ENCODE measurements at regions not wholly inside any gene's neighbourhood (a gene's known extent, or its start where the extent isn't known, plus 50 kb on each side); places are given as distances from the start of the nearest gene placed in this dataset.

- H3K27me3 Mint-ChIP-seq: no peaks in the 10 kb centered on the region
- H3K4me3 Mint-ChIP-seq: no peak overlapping the region
- peaks cover 5% of the 10 kb centered on the region for H3K9me3 Mint-ChIP-seq
- no peaks in the 10 kb centered on the region for H3K4me1 Mint-ChIP-seq (ENCODE audit: low read depth)
- no peaks in the 10 kb centered on the region for H3K36me3 Mint-ChIP-seq (ENCODE audit: low read depth)
- no peak overlapping the region for H3K27ac Mint-ChIP-seq
- no peak for DNase-seq
Measured at GRCh38 chr14:30204431-30204980, 276.9 kb upstream of the PRKD1 start.

- H3K27me3 Mint-ChIP-seq: no peaks in the 10 kb centered on the region
- no peak for DNase-seq
- no peaks in the 10 kb centered on the region for H3K36me3 Mint-ChIP-seq (ENCODE audit: low read depth)
- no peak overlapping the region for H3K4me3 Mint-ChIP-seq
- H3K4me1 Mint-ChIP-seq (ENCODE audit: low read depth): no peaks in the 10 kb centered on the region
- no peak overlapping the region for H3K27ac Mint-ChIP-seq
- H3K9me3 Mint-ChIP-seq: peaks cover 5% of the 10 kb centered on the region
Measured at GRCh38 chr14:30209136-30209535, 281.5 kb upstream of the PRKD1 start.

GRCh38 chr14:30210630-30211029, 283.0 kb upstream of the PRKD1 start:
- Mint-ChIP-seq H3K4me3 (no peak overlapping the region), H3K27me3 (no peaks in the 10 kb centered on the region), H3K9me3 (peaks cover 2% of the 10 kb centered on the region), H3K36me3 (ENCODE audit: low read depth) (no peaks in the 10 kb centered on the region), H3K4me1 (ENCODE audit: low read depth) (no peaks in the 10 kb centered on the region), H3K27ac (no peak overlapping the region)
- DNase-seq: no peak

GRCh38 chr14:30211326-30211725, 283.7 kb upstream of the PRKD1 start:
- no peak overlapping the region for H3K27ac Mint-ChIP-seq
- H3K27me3 Mint-ChIP-seq: no peaks in the 10 kb centered on the region
- no peaks in the 10 kb centered on the region for H3K36me3 Mint-ChIP-seq (ENCODE audit: low read depth)
- peaks cover 2% of the 10 kb centered on the region for H3K9me3 Mint-ChIP-seq
- no peaks in the 10 kb centered on the region for H3K4me1 Mint-ChIP-seq (ENCODE audit: low read depth)
- no peak for DNase-seq
- H3K4me3 Mint-ChIP-seq: no peak overlapping the region

- H3K4me1 Mint-ChIP-seq (ENCODE audit: low read depth): no peaks in the 10 kb centered on the region
- no peaks in the 10 kb centered on the region for H3K36me3 Mint-ChIP-seq (ENCODE audit: low read depth)
- no peak overlapping the region for H3K4me3 Mint-ChIP-seq
- H3K9me3 Mint-ChIP-seq: no peaks in the 10 kb centered on the region
- H3K27me3 Mint-ChIP-seq: no peaks in the 10 kb centered on the region
- no peak for DNase-seq
- no peak overlapping the region for H3K27ac Mint-ChIP-seq
Measured at GRCh38 chr14:30214014-30214413, 286.4 kb upstream of the PRKD1 start.

GRCh38 chr14:30214461-30215090, 286.9 kb upstream of the PRKD1 start:
- Mint-ChIP-seq H3K4me3 (no peak overlapping the region), H3K27me3 (no peaks in the 10 kb centered on the region), H3K27ac (no peak overlapping the region), H3K4me1 (ENCODE audit: low read depth) (no peaks in the 10 kb centered on the region), H3K36me3 (ENCODE audit: low read depth) (no peaks in the 10 kb centered on the region), H3K9me3 (no peaks in the 10 kb centered on the region)
- DNase-seq: no peak

- Mint-ChIP-seq H3K4me3 (no peak overlapping the region), H3K4me1 (ENCODE audit: low read depth) (no peaks in the 10 kb centered on the region), H3K27me3 (no peaks in the 10 kb centered on the region), H3K27ac (no peak overlapping the region), H3K36me3 (ENCODE audit: low read depth) (no peaks in the 10 kb centered on the region), H3K9me3 (no peaks in the 10 kb centered on the region)
- no peak for DNase-seq
Measured at GRCh38 chr14:30218907-30219306, 291.3 kb upstream of the PRKD1 start.

GRCh38 chr14:30221546-30221945, 293.9 kb upstream of the PRKD1 start:
- H3K36me3 Mint-ChIP-seq (ENCODE audit: low read depth): no peaks in the 10 kb centered on the region
- DNase-seq: no peak
- no peaks in the 10 kb centered on the region for H3K9me3 Mint-ChIP-seq
- no peaks in the 10 kb centered on the region for H3K4me1 Mint-ChIP-seq (ENCODE audit: low read depth)
- H3K27ac Mint-ChIP-seq: no peak overlapping the region
- no peak overlapping the region for H3K4me3 Mint-ChIP-seq
- H3K27me3 Mint-ChIP-seq: no peaks in the 10 kb centered on the region

- H3K27me3 Mint-ChIP-seq: no peaks in the 10 kb centered on the region
- no peaks in the 10 kb centered on the region for H3K9me3 Mint-ChIP-seq
- no peak overlapping the region for H3K4me3 Mint-ChIP-seq
- H3K27ac Mint-ChIP-seq: no peak overlapping the region
- DNase-seq: no peak
- H3K36me3 Mint-ChIP-seq (ENCODE audit: low read depth): no peaks in the 10 kb centered on the region
- H3K4me1 Mint-ChIP-seq (ENCODE audit: low read depth): no peaks in the 10 kb centered on the region
Measured at GRCh38 chr14:30223385-30223785, 295.7 kb upstream of the PRKD1 start.

- H3K27me3 Mint-ChIP-seq: no peaks in the 10 kb centered on the region
- H3K9me3 Mint-ChIP-seq: no peaks in the 10 kb centered on the region
- no peak overlapping the region for H3K4me3 Mint-ChIP-seq
- no peak for DNase-seq
- H3K36me3 Mint-ChIP-seq (ENCODE audit: low read depth): no peaks in the 10 kb centered on the region
- no peak overlapping the region for H3K27ac Mint-ChIP-seq
- no peaks in the 10 kb centered on the region for H3K4me1 Mint-ChIP-seq (ENCODE audit: low read depth)
Measured at GRCh38 chr14:30223966-30224365, 296.3 kb upstream of the PRKD1 start.

GRCh38 chr14:30225176-30225575, 297.5 kb upstream of the PRKD1 start:
- Mint-ChIP-seq H3K27ac (no peak overlapping the region), H3K4me1 (ENCODE audit: low read depth) (no peaks in the 10 kb centered on the region)
- DNase-seq: no peak

GRCh38 chr14:30227436-30227835, 299.8 kb upstream of the PRKD1 start:
- Mint-ChIP-seq H3K4me3 (no peak overlapping the region), H3K27ac (no peak overlapping the region), H3K36me3 (ENCODE audit: low read depth) (no peaks in the 10 kb centered on the region), H3K4me1 (ENCODE audit: low read depth) (no peaks in the 10 kb centered on the region), H3K9me3 (no peaks in the 10 kb centered on the region), H3K27me3 (no peaks in the 10 kb centered on the region)
- no peak for DNase-seq

More at GRCh38 chr14:30225176-30225575, 297.5 kb upstream of the PRKD1 start:
- Mint-ChIP-seq H3K36me3 (ENCODE audit: low read depth) (no peaks in the 10 kb centered on the region), H3K27me3 (no peaks in the 10 kb centered on the region), H3K9me3 (no peaks in the 10 kb centered on the region), H3K4me3 (no peak overlapping the region)

GRCh38 chr14:30227876-30228275, 300.2 kb upstream of the PRKD1 start:
- no peak for DNase-seq
- H3K4me3 Mint-ChIP-seq: no peak overlapping the region
- H3K27me3 Mint-ChIP-seq: no peaks in the 10 kb centered on the region
- H3K36me3 Mint-ChIP-seq (ENCODE audit: low read depth): no peaks in the 10 kb centered on the region
- H3K4me1 Mint-ChIP-seq (ENCODE audit: low read depth): no peaks in the 10 kb centered on the region
- H3K9me3 Mint-ChIP-seq: no peaks in the 10 kb centered on the region
- no peak overlapping the region for H3K27ac Mint-ChIP-seq

- Mint-ChIP-seq H3K9me3 (no peaks in the 10 kb centered on the region), H3K27me3 (no peaks in the 10 kb centered on the region), H3K4me3 (no peak overlapping the region), H3K4me1 (ENCODE audit: low read depth) (no peaks in the 10 kb centered on the region), H3K36me3 (ENCODE audit: low read depth) (no peaks in the 10 kb centered on the region), H3K27ac (no peak overlapping the region)
- DNase-seq: no peak
Measured at GRCh38 chr14:30230719-30231118, 303.1 kb upstream of the PRKD1 start.

GRCh38 chr14:30234966-30235365, 307.3 kb upstream of the PRKD1 start:
- DNase-seq: no peak
- no peaks in the 10 kb centered on the region for H3K27me3 Mint-ChIP-seq
- H3K9me3 Mint-ChIP-seq: no peaks in the 10 kb centered on the region
- no peaks in the 10 kb centered on the region for H3K4me1 Mint-ChIP-seq (ENCODE audit: low read depth)
- H3K36me3 Mint-ChIP-seq (ENCODE audit: low read depth): no peaks in the 10 kb centered on the region
- H3K27ac Mint-ChIP-seq: no peak overlapping the region
- no peak overlapping the region for H3K4me3 Mint-ChIP-seq

GRCh38 chr14:30235485-30235884, 307.8 kb upstream of the PRKD1 start:
- Mint-ChIP-seq H3K27me3 (no peaks in the 10 kb centered on the region), H3K9me3 (no peaks in the 10 kb centered on the region), H3K27ac (no peak overlapping the region), H3K36me3 (ENCODE audit: low read depth) (no peaks in the 10 kb centered on the region), H3K4me3 (no peak overlapping the region), H3K4me1 (ENCODE audit: low read depth) (no peaks in the 10 kb centered on the region)
- DNase-seq: no peak

Measured in activated T-cell treated with anti-CD3 and anti-CD28 coated beads, Interleukin-2, amount 50 U/mL, for 24 hours (primary cell).